ENCODE measurements at regions not wholly inside any gene's neighbourhood (a gene's known extent, or its start where the extent isn't known, plus 50 kb on each side); places are given as distances from the start of the nearest gene placed in this dataset.
A peak's percentile ranks its signal among the peaks of the same experiment; 100 is the strongest.

GRCh38 chr5:5950658-5951057 lies 427.7 kb downstream of the MED10 start:
- no peak for DNase-seq (ENCODE audit: low spot score)

GRCh38 chr5:5941486-5941885 lies 436.9 kb downstream of the MED10 start:
- no peak for DNase-seq (ENCODE audit: low spot score)

DNA sequence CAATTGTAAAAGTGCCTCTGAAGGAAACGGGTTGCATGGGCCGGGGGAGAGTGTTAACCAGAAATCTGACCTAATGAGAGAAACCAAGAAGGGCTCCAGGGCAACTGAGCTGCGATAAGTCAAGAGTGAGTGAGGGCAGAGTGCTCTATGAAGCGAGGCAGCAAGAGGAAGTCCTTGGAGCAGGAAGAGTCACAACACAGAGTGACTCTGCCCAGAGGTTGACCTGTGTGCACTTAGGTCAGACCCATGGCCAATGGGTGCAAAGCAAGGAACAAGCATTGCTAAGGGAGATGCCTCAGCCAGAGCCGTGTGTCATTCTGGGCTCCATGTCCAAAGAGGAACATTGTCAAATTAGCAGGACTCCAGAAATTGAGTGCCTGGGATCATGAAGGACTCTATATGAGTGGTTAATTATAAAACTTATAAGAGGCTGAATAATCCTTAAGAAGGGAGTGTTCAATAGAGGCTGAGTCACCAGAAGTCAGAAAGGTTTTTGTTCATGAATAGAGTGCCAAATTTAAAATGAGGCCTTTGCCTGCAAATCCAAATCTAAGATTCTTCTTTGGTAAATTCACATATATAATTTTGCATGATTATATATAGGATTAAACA lies 438.5 kb downstream of the MED10 start:
- no peak for DNase-seq (ENCODE audit: low spot score)

DNA sequence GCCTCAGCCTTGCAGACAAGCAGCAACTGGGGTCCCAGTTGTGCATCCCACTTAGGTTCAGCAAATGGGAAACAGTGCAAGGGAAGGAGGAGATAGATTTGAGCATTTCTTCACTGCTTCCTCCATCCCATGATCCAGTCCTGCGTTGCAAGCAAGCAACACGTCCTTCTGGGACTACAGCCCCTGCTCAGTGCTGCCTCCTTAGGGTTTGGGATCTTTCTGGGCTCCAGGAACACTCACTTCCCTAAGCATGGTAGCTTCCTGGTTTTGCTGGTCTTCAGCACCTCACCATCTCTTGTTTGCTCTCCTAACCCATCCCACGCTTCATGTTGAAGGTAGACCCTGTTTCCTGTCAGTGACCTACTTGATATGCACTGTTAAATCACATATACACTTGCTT lies 444.7 kb downstream of the MED10 start:
- no peak for DNase-seq (ENCODE audit: low spot score)

DNA sequence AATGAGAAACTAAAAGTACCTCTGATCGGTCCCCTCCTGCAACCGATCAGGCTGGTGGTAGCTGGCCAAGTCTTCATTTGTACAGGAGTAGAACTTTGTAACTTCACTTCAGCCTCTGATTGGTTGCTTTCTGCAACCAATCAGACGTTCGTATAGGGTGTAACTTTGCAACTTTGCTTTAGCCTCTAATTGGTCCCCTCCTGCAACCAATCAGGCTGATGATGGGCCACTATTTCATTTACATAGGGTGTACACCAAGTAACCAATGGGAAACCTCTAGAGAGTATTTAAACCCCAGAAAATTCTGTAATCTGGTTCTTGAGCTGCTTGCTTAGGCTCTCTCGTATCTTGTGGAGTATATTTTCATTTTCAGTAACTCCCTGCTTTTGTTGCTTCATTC lies 445.5 kb downstream of the MED10 start:
- DNase-seq (ENCODE audit: low spot score): no peak

- no peak for DNase-seq (ENCODE audit: low spot score)
Observed at GRCh38 chr5:5930561-5930960, 447.8 kb downstream of the MED10 start.

- no peak for DNase-seq (ENCODE audit: low spot score)
Observed at GRCh38 chr5:5929291-5930020, 448.9 kb downstream of the MED10 start.

DNA sequence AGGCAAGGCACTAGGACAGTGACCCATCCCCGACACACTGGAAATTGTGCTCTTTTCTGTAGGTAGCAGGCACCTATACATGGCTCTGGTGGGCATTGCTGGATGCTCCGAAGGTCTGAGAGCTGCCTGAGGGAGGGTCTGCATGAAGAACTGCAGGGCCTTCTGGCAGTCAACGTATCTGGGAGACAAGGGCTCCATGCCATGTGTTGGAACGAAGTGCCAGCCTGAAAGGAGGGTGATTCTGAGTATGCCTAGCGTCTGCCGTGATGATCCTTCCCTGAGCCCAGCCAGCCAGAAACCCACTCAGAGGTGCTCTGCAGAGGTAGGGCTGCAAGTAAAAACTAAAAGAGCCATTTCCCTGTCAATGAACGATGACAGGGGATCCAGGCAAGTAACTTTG lies 453.2 kb downstream of the MED10 start:
- DNase-seq (ENCODE audit: low spot score): no peak

DNA sequence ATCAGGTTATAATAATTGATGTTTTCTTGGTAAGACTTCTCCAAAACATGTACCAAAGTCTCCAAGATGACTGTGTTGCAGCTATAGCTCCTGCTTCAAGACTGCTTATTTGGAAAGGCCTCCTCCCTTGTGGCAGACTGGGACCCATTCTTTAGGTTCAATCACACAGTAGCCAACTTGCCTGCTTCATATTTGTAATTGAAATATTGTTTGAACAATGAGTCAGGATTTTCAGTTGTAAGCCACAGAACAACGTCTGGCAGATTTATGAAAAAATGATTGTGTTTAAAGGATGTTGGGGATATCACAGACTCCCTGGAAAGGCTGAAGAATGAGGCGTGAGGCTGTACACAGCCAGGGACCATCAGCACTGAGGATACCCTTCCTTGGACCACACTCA lies 458.9 kb downstream of the MED10 start:
- no peak for DNase-seq (ENCODE audit: low spot score)

DNA sequence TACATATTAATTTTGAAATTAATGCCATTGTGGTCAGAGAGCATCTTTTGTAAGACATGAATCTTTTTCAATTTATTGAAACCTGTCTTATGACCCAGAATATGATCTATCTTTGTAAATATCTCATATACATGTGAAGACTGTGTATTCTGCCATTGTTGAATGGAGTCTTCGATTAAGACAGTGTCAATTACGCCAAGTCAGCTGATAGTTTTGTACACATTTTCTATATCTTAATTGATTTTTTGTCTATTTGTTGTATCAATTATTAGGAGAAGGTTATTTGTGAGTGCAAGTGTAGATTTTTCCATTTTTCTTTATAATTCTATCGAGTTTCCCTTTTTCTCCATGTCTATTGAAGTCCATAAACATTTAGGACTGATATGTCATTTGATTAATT lies 471.6 kb downstream of the MED10 start:
- no peak for DNase-seq (ENCODE audit: low spot score)

- DNase-seq (ENCODE audit: low spot score): no peak
Observed at GRCh38 chr5:5905186-5905585, 473.2 kb downstream of the MED10 start.

DNA sequence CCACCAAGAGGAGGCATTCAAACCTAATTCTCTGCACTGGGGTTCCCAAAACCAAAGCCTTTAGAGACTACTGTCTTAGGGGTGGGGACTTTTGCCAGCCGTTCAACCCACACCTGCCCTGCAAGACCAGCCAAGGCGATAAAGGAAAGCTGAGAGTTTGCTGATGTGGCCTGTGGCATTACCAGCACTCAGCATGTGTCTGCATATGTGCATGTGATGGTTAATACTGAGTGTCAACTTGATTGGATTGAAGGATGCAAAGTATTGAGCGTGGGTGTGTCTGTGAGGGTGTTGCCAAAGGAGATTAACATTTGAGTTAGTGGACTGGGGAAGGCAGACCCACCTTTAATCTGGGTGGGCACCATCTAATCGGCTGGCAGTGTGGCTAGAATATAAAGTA lies 474.2 kb downstream of the MED10 start:
- no peak for DNase-seq (ENCODE audit: low spot score)

DNA sequence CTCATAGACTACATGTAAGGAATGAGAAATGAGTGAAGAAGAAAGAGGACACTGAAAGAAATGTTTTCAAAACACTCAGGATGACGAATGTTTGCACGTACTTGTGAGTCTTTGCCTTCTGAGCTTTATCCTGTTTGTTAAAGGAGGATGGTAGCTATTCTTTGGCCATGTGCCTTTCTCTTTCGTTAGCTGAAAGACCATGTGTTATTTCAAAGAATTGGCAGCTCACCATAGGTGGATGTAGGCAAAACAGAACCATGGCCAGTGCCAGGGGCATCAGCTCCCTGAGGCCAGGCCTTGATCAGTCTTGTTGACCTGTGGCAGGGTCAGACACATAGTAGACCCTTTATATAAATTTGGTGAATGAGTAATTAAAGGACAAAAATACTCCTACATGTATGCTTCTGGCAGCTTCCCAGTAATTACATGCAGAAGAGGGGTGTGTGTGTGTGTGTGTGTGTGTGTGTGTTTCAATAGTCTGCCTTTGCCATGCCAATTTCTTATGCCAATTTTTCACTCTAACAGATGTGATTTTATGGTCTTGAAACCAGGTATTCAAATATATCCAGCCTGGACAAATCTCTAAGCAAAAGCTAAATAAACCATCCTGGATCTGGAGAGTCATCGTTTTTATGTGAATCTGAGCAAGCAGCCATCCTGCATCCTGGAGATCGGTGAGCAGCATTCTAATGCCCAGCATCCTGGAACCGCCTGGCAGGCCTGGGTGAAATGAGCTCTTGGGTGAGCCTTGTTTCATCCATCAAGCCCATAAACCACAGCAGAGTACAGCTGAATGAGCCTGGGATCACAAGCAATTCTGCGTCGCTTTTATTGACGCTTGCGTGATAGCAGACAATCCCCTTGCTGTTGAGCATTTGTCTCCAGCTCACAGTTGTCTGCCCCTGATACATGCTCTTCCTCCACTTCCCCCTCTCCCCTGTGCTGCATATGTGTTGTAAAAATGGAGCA lies 475.4 kb downstream of the MED10 start:
- DNase-seq (ENCODE audit: low spot score): no peak

GRCh38 chr5:5900350-5900749 lies 477.9 kb downstream of the ICE1 start:
- DNase-seq (ENCODE audit: low spot score): no peak

DNA sequence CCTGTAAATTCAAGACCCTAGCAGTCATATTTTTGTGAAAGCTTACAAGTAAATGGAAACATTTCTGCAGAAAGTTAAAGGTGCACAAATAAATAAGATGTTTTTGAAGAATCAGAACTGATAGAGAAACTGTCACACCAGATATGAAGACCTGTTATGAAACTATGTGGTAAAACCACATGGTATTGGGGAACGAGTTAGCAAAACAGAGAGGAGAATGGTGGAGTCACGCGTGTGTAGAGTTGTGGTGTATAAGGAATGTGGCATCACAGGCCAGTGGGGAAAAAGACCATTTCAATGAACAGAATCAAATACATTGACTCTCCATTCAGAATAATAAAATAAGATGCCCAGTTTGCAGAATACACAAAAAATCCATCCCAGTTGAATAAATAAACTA lies 477.2 kb downstream of the ICE1 start:
- DNase-seq (ENCODE audit: low spot score): no peak

DNA sequence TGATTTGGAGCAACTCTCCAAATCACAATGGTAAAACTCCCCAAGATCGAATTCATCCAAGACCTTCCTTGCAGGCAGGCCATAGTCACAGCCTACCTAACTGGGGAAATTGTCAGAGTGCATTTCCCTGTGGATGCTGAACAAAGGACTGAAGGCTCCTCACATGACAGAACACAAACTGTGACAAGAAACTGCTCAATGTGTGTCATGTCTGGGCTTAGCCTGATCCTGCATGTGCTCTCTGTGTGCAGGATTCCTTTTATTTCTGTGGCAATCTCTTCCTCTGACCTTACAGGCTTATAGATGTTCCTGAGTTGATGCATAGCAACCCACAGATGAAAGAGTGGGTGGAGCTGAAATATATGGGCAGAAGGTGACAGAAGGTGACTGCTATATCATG lies 465.8 kb downstream of the ICE1 start:
- DNase-seq (ENCODE audit: low spot score): no peak

GRCh38 chr5:5887833-5888232 lies 465.4 kb downstream of the ICE1 start:
- DNase-seq (ENCODE audit: low spot score): peak; percentile 22

- DNase-seq (ENCODE audit: low spot score): no peak
Observed at GRCh38 chr5:5886812-5887486, 464.5 kb downstream of the ICE1 start.

GRCh38 chr5:5886353-5886752 lies 463.9 kb downstream of the ICE1 start:
- no peak for DNase-seq (ENCODE audit: low spot score)

DNA sequence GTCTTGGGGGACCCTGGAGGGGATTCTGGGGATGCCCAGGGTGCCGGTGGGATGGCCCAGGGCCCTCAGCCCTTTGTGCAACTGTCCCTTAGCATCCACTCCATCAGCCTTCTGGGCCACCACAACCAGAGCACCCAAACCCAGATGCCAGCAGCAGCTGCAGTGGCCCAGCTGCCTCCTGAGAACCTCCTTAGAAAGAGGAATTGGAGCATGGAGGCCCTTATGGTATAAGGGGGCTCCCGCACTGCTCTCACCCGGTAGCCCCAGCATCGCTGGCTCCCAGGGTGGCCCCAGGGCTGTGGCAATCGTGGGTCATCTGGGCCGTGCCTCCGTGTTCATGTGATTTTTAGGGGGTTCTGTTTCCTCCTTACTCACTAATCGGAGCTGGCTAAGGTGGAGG lies 463.3 kb downstream of the ICE1 start:
- no peak for DNase-seq (ENCODE audit: low spot score)

DNA sequence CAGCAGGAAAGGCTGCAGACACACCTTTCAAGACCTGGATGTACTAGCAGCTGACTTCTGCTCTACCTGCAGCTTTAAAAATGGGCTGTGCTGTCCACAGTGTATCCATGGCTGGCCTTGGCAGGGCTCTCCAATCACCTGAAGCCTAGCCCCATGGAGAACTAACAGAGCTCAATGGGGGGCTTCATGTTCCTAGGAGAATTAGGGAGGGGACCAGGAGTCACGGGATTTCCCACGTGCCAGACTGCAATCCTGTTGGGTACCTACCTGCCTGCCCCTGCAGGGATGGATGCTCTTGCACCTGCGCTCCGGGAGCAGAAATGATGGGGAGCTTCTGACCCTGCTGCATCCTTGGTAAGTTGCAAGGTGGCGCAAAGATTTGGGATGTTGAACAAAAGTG lies 462.1 kb downstream of the ICE1 start:
- DNase-seq (ENCODE audit: low spot score): no peak

- DNase-seq (ENCODE audit: low spot score): no peak
Observed at GRCh38 chr5:5883562-5883961, 461.1 kb downstream of the ICE1 start.
